B cell (primary cell): ENCODE measurements at regions not wholly inside any gene's neighbourhood (a gene's known extent, or its start where the extent isn't known, plus 50 kb on each side); places are given as distances from the start of the nearest gene placed in this dataset.

Experiments
- ATAC-seq: fragments of 200-7000 bp; cut with Tn5 transposase; one replicate; pipeline ENCODE4 v1.10.0; 2021; ENCODE audit warnings: low read depth, mild to moderate bottlenecking, moderate number of reproducible peaks, moderate library complexity
- CTCF ChIA-PET: fragments of 350-600 bp; sonication (Branson Sonifier 250); formaldehyde crosslinking; loops from one replicate; lab custom pipeline; 2021; ENCODE audit warnings: antibody characterized with exemption, inconsistent platforms; lab: Charles Lee
- POLR2A ChIA-PET: fragments of 350-600 bp; sonication (Branson Sonifier 250); formaldehyde crosslinking; loops from one replicate; lab custom pipeline; 2021; ENCODE audit warnings: antibody characterized with exemption; lab: Charles Lee
- DNase-seq: peaks from one replicate; pipeline ENCODE4 v3.0.0; 2013
- H2AFZ ChIP-seq: 2 replicates; pipeline ENCODE4 v1.6.1; 2012; ENCODE audit warnings: mild to moderate bottlenecking, low read depth, low read length; ENCODE audit not compliant: insufficient read depth, poor library complexity, severe bottlenecking
- H3K27ac ChIP-seq, 2 donors: 1 replicate in 1 of 2; 2 replicates in 1 of 2; pipeline ENCODE4 v1.5.1; 2012 to 2013; ENCODE audit warnings: low read length in 2 of 2, mild to moderate bottlenecking in 2 of 2, moderate library complexity in 1 of 2
- H3K27me3 ChIP-seq, 4 experiments: fragments of 200-600 bp in 1 of 4; sonication (generic) in 1 of 4; replicated peaks in 1 of 4; 1 replicate in 2 of 4; 2 replicates in 2 of 4; pipeline versions ENCODE4 v1.6.1 to v1.7.0; 2013 to 2016; ENCODE audit warnings: low read length in 3 of 4, mild to moderate bottlenecking in 2 of 4, mixed read lengths in 1 of 4, moderate library complexity in 1 of 4; ENCODE audit not compliant: insufficient read depth in 4 of 4, control insufficient read depth in 3 of 4; ENCODE audit errors: control extremely low read depth in 1 of 4
- H3K36me3 ChIP-seq, 2 experiments: replicated peaks in 1 of 2; 1 replicate in 1 of 2; 2 replicates in 1 of 2; pipeline versions ENCODE4 v1.6.1 to v1.7.1; 2013; ENCODE audit warnings: low read length in 1 of 2; ENCODE audit not compliant: insufficient read depth in 2 of 2, control insufficient read depth in 1 of 2; ENCODE audit errors: control extremely low read depth in 1 of 2, extremely low read depth in 1 of 2
- H3K4me1 ChIP-seq, 2 donors: fragments of 200-600 bp in 1 of 2; sonication (generic) in 1 of 2; 1 replicate in 1 of 2; 2 replicates in 1 of 2; pipeline versions ENCODE4 v1.5.1 to v1.6.1; 2013 to 2017; ENCODE audit warnings: low read length in 2 of 2; ENCODE audit not compliant: control insufficient read depth in 2 of 2, insufficient read depth in 2 of 2
- H3K4me2 ChIP-seq: replicated peaks from 2 replicates; pipeline ENCODE3; 2012; ENCODE audit warnings: mild to moderate bottlenecking, low read depth, low read length; ENCODE audit not compliant: poor library complexity, severe bottlenecking
- H3K4me3 ChIP-seq, 5 experiments: fragments of 200-600 bp in 1 of 5; sonication (generic) in 1 of 5; 1 replicate in 3 of 5; 2 replicates in 2 of 5; pipeline versions ENCODE4 v1.5.1 to v1.7.0; 2011 to 2016; ENCODE audit warnings: low read length in 4 of 5, mild to moderate bottlenecking in 4 of 5, low read depth in 2 of 5, control low read depth in 1 of 5, moderate library complexity in 1 of 5; ENCODE audit not compliant: insufficient read depth in 1 of 5; ENCODE audit errors: control extremely low read depth in 1 of 5, extremely low read depth in 1 of 5
- H3K79me2 ChIP-seq: fragments of 200-600 bp; sonication (generic); one replicate; pipeline ENCODE4 v1.6.0; 2016; ENCODE audit warnings: low read length; ENCODE audit not compliant: control insufficient read depth, insufficient read depth
- H3K9ac ChIP-seq: fragments of 200-600 bp; sonication (generic); 2 replicates; pipeline ENCODE4 v1.6.1; 2017; ENCODE audit warnings: mild to moderate bottlenecking, low read length, moderate library complexity
- H3K9me3 ChIP-seq, 3 donors: one replicate each; pipeline versions ENCODE4 v1.6.1 to v1.7.1; 2013; ENCODE audit warnings: low read length in 2 of 3; ENCODE audit not compliant: control insufficient read depth in 2 of 3, insufficient read depth in 1 of 3; ENCODE audit errors: control extremely low read depth in 1 of 3
- H4K20me1 ChIP-seq: 2 replicates; pipeline ENCODE4 v1.6.0; 2012; ENCODE audit warnings: mild to moderate bottlenecking, low read length; ENCODE audit not compliant: insufficient read depth, control insufficient read depth, poor library complexity, severe bottlenecking
- H3K27ac Mint-ChIP-seq: one replicate; pipeline ENCODE4 v1.8.0; 2021; ENCODE audit warnings: mixed read lengths
- H3K27me3 Mint-ChIP-seq: one replicate; pipeline ENCODE4 v1.8.0; 2021; ENCODE audit warnings: mixed read lengths
- H3K4me1 Mint-ChIP-seq: one replicate; pipeline ENCODE4 v1.8.0; 2021; ENCODE audit warnings: mixed read lengths
- H3K4me3 Mint-ChIP-seq: one replicate; pipeline ENCODE4 v1.8.0; 2021; ENCODE audit warnings: mixed read lengths
- H3K9me3 Mint-ChIP-seq: one replicate; pipeline ENCODE4 v1.8.0; 2022; ENCODE audit warnings: mixed read lengths; ENCODE audit not compliant: insufficient read depth
- EZH2 ChIP-seq: IDR thresholded peaks from 2 replicates; pipeline ENCODE4 v1.6.1; 2012; ENCODE audit warnings: borderline replicate concordance, low read depth, mild to moderate bottlenecking, moderate library complexity, low read length; ENCODE audit not compliant: insufficient read depth, poor library complexity, severe bottlenecking
- WGBS: methylation state at CpG from one replicate; pipeline ENCODE4 v1.1.5; 2013; ENCODE audit warnings: missing lambda C conversion rate; ENCODE audit not compliant: insufficient coverage; 5-methylcytosine and 5-hydroxymethylcytosine counted together
- intact Hi-C: fragments of 100-400 bp; cut with micrococcal nuclease; formaldehyde crosslinking; loops from one replicate; pipeline ENCODE4 v1.10.0; 2022
- TF ChIP-seq, protein P1 (sequence below): fragments of 200-600 bp; IDR thresholded peaks from one replicate; pipeline ENCODE4 v1.8.0; 2022; ENCODE audit warnings: antibody characterized with exemption, mild to moderate bottlenecking

DNA sequence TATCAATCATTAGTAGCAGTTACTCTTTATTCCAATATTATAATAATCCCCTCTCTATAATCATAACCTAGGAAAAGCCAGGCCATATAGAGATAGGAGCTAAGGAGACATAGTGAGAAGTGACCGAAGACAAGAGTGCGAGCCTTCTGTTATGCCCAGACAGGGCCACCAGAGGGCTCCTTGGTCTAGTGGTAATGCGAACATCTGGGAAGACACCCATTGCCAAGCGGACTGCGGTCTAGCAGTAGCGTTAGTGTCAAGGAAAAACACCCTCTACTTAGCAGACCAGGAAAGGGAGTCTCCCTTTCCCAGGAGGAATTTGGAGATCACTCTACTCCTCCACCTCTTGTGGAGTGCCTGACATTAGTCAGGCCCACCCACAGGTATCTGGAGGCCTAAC is 920.9 kb downstream of the CDY2B start:
- H2AFZ ChIP-seq = no peak overlapping the region
- H3K4me1 ChIP-seq = no peaks in the 10 kb centered on the region
- H3K27ac ChIP-seq = no peak overlapping the region
- H3K27me3 Mint-ChIP-seq = no peaks in the 10 kb centered on the region
- no peak overlapping the region for H3K4me3 Mint-ChIP-seq
- WGBS = 93% methylated on average over 5 of the region's 6 CpGs
- no peaks in the 10 kb centered on the region for H3K79me2 ChIP-seq
- ChIA-PET CTCF (no interaction called here), POLR2A (no interaction called here)
- H3K36me3 ChIP-seq = no peaks in the 10 kb centered on the region
- H3K4me1 Mint-ChIP-seq = no peaks in the 10 kb centered on the region
- no peak overlapping the region for H3K9ac ChIP-seq
- DNase-seq (no peak), ATAC-seq (no peak)
- no peaks in the 10 kb centered on the region for H4K20me1 ChIP-seq
- no peaks in the 10 kb centered on the region for H3K9me3 ChIP-seq
- no peak overlapping the region for H3K27ac Mint-ChIP-seq
- intact Hi-C loops = no loop called here
- no peaks in the 10 kb centered on the region for H3K9me3 Mint-ChIP-seq
- H3K4me2 ChIP-seq = no peak overlapping the region
- no peaks in the 10 kb centered on the region for H3K27me3 ChIP-seq
- TF ChIP-seq EZH2 = no peak
- TF ChIP-seq, protein P1, sequence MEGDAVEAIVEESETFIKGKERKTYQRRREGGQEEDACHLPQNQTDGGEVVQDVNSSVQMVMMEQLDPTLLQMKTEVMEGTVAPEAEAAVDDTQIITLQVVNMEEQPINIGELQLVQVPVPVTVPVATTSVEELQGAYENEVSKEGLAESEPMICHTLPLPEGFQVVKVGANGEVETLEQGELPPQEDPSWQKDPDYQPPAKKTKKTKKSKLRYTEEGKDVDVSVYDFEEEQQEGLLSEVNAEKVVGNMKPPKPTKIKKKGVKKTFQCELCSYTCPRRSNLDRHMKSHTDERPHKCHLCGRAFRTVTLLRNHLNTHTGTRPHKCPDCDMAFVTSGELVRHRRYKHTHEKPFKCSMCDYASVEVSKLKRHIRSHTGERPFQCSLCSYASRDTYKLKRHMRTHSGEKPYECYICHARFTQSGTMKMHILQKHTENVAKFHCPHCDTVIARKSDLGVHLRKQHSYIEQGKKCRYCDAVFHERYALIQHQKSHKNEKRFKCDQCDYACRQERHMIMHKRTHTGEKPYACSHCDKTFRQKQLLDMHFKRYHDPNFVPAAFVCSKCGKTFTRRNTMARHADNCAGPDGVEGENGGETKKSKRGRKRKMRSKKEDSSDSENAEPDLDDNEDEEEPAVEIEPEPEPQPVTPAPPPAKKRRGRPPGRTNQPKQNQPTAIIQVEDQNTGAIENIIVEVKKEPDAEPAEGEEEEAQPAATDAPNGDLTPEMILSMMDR = no peak
- no peak overlapping the region for H3K4me3 ChIP-seq

DNA sequence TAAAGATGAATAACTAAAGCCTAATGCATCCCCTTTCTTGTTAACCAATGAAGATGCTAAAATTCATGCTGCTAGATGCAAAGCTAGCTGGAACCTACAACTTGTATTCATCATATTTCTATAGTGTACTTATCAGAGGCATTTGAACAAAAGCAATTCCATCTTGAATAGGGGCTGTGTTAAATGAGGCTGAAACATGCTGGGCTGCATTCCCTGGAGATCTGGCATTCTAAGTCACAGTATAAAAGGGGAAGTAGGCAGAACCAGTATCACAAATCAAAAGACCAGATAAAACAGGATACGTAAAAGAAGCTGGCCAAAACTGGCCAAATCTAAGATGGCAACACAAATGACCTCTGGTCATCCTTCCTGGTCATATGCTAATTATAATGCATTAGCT is 932.8 kb downstream of the CDY2B start:
- CTCF ChIA-PET = no interaction called here
- no peak for ATAC-seq
- no peaks in the 10 kb centered on the region for H3K27me3 Mint-ChIP-seq

More for the DNA sequence above, 932.8 kb downstream of the CDY2B start:
- Histone ChIP-seq H3K9ac (no peak overlapping the region), H3K36me3 (no peaks in the 10 kb centered on the region), H3K9me3 (no peaks in the 10 kb centered on the region), H2AFZ (no peak overlapping the region), H3K27me3 (no peaks in the 10 kb centered on the region), H3K79me2 (no peaks in the 10 kb centered on the region), H3K4me3 (no peak overlapping the region), H3K4me1 (no peaks in the 10 kb centered on the region), H4K20me1 (no peaks in the 10 kb centered on the region), H3K27ac (no peak overlapping the region), H3K4me2 (no peak overlapping the region)
- POLR2A ChIA-PET = no interaction called here
- Mint-ChIP-seq H3K9me3 (no peaks in the 10 kb centered on the region), H3K4me3 (no peak overlapping the region), H3K27ac (no peak overlapping the region), H3K4me1 (no peaks in the 10 kb centered on the region)
- no peak for TF ChIP-seq EZH2
- TF ChIP-seq, protein P1 = no peak
- WGBS = no CpG with 5 or more reads among the region's 1 CpG
- intact Hi-C loops = no loop called here
- no peak for DNase-seq
